ENCODE measurements at regions not wholly inside any gene's neighbourhood (a gene's known extent, or its start where the extent isn't known, plus 50 kb on each side); places are given as distances from the start of the nearest gene placed in this dataset.
A peak's percentile ranks its signal among the peaks of the same experiment; 100 is the strongest.
"Not testable (repeated sequence)": the region's sequence is repeated elsewhere in the genome, so short reads cannot be mapped to it uniquely, and the experiment has no call there.

DNA sequence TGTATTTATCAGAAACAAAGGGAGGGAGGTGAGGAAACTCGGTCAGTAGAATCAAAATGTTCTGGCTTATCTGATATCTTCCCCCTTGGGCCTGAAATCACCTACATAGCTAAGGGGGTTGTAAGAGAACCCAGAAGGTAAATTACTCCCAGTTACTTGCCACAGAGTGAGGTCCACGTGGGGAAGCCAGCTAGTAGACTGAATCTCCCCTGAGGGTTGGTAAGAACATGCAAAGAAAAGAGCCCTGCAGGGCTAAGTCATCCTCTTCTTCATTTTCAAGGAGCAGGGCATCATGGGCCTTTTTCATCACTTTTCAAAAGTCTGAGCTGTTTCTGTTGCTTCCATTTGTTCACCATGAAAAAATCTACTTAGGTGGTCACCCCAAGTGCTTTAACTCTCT lies 115.4 kb downstream of the QRSL1 start:
- Histone ChIP-seq H3K36me3 (ENCODE audit: low read depth) (no peaks in the 10 kb centered on the region), H3K9me2 (ENCODE audit: insufficient read depth) (no peaks in the 10 kb centered on the region), H3K4me3 (no peak overlapping the region), H3F3A (ENCODE audit: insufficient read depth, low read depth) (peaks cover 46% of the 10 kb centered on the region), H3K4me1 (replicated peaks; ENCODE audit: insufficient read depth) (peaks cover 53% of the 10 kb centered on the region), H3K9me3 (ENCODE audit: insufficient read depth, low read depth) (no peaks in the 10 kb centered on the region), H3K27me3 (ENCODE audit: insufficient read depth, low read depth) (no peaks in the 10 kb centered on the region), H3K79me2 (ENCODE audit: low read depth) (no peaks in the 10 kb centered on the region), H2AFZ (no peak overlapping the region), H3K4me2 (no peak overlapping the region), H3K27ac (peak overlapping the region; percentile 98; the same call in 1 of the 2 replicates), H4K20me1 (ENCODE audit: insufficient read depth) (no peaks in the 10 kb centered on the region)
- BruUV-seq (replicated peaks): no TSS peak
- no peak for DNase-seq
- intact Hi-C loops (cut with micrococcal nuclease; ENCODE audit: unreplicated experiment): no loop called here
- ChIA-PET CTCF (no interaction called here), POLR2A (ENCODE audit: unreplicated experiment) (no interaction called here)
- TF ChIP-seq EZH2 (IDR thresholded peaks at IDR 0.05; ENCODE audit: low read depth) (no peak), CTCF (conservative IDR thresholded peaks at IDR 0.05) (no peak)

DNA sequence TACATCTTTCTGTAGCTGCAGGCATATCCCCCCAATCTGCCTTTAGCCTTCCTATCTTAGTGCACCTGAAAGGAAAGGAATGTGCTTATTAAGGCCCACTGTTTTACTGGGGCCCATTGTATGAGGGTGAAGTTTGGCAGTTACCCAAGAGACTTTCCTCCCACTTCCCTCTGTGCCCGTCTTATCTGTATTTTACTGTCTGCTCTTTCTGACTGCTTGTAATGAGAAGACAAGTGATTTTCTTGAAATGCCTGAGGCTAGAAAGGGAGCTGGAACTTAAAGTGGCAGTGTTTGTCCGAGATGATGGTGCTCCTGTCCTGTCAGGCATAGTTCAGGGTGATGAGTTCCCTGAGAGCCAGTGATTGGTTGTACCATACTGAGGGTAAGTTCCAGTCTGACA lies 114.7 kb downstream of the QRSL1 start:
- CTCF ChIA-PET: interaction anchor here (0.8 kb wide), 1 partner anchor 58 kb away, joined by 3 read pairs; no protein-coding TSS in a partner anchor
- not testable (repeated sequence) for BruUV-seq (replicated peaks)

GRCh38 chr6:106743612-106744011 lies 114.2 kb downstream of the QRSL1 start:
- no peak overlapping the region for H3K4me3 ChIP-seq
- no peaks in the 10 kb centered on the region for H3K27me3 ChIP-seq (ENCODE audit: insufficient read depth, low read depth)
- no peak for DNase-seq
- no peaks in the 10 kb centered on the region for H3K79me2 ChIP-seq (ENCODE audit: low read depth)
- H3K4me1 ChIP-seq (replicated peaks; ENCODE audit: insufficient read depth): peaks cover 48% of the 10 kb centered on the region
- H3F3A ChIP-seq (ENCODE audit: insufficient read depth, low read depth): peaks cover 42% of the 10 kb centered on the region
- CTCF ChIA-PET: interaction anchor here (0.5 to 0.8 kb wide), 2 partner anchors 10 to 58 kb away, joined by 3 read pairs; no protein-coding TSS in a partner anchor
- no peaks in the 10 kb centered on the region for H3K9me3 ChIP-seq (ENCODE audit: insufficient read depth, low read depth)
- POLR2A ChIA-PET (ENCODE audit: unreplicated experiment): no interaction called here
- BruUV-seq (replicated peaks): no TSS peak
- H2AFZ ChIP-seq: no peak overlapping the region
- intact Hi-C loops (cut with micrococcal nuclease; ENCODE audit: unreplicated experiment): no loop called here
- no peak overlapping the region for H3K27ac ChIP-seq
- no peak for TF ChIP-seq CTCF (conservative IDR thresholded peaks at IDR 0.05)
- no peak for TF ChIP-seq EZH2 (IDR thresholded peaks at IDR 0.05; ENCODE audit: low read depth)
- no peaks in the 10 kb centered on the region for H3K36me3 ChIP-seq (ENCODE audit: low read depth)
- H4K20me1 ChIP-seq (ENCODE audit: insufficient read depth): no peaks in the 10 kb centered on the region
- H3K9me2 ChIP-seq (ENCODE audit: insufficient read depth): no peaks in the 10 kb centered on the region
- H3K4me2 ChIP-seq: no peak overlapping the region

More for the DNA sequence above, 114.7 kb downstream of the QRSL1 start:
- intact Hi-C loops (cut with micrococcal nuclease; ENCODE audit: unreplicated experiment); H3K79me2 ChIP-seq (ENCODE audit: low read depth); H3K27me3 ChIP-seq (ENCODE audit: insufficient read depth, low read depth); DNase-seq; H3K36me3 ChIP-seq (ENCODE audit: low read depth); H4K20me1 ChIP-seq (ENCODE audit: insufficient read depth); H3K4me3 ChIP-seq; H3K4me2 ChIP-seq; H3K9me3 ChIP-seq (ENCODE audit: insufficient read depth, low read depth); H2AFZ ChIP-seq; H3K9me2 ChIP-seq (ENCODE audit: insufficient read depth); H3K27ac ChIP-seq; POLR2A ChIA-PET (ENCODE audit: unreplicated experiment): not testable (repeated sequence)
- peaks cover 52% of the 10 kb centered on the region for H3K4me1 ChIP-seq (replicated peaks; ENCODE audit: insufficient read depth)
- peaks cover 45% of the 10 kb centered on the region for H3F3A ChIP-seq (ENCODE audit: insufficient read depth, low read depth)

DNA sequence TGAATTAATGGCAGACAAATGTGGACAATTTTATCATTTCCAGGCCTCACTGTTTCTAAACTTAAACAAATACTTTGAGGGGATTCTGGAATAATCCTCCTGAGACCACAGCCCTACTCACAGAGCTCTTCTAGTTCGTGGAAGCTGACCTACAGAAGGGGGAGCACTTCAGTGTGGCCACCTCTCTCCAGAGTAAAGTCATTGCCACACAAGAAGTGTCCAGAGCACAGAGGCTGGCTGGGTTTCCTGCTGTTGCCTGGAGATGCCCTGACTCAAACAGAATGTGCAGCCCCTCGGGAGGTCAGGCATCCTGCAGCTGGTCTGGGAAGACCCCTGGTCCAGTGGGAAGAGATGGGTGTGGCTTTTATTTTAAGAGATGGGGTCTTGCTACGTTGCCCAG lies 110.9 kb downstream of the QRSL1 start:
- Histone ChIP-seq H3K27ac (no peak overlapping the region), H3K27me3 (ENCODE audit: insufficient read depth, low read depth) (no peaks in the 10 kb centered on the region), H3K4me2 (no peak overlapping the region), H3K4me3 (no peak overlapping the region), H3F3A (ENCODE audit: insufficient read depth, low read depth) (peaks cover 22% of the 10 kb centered on the region), H2AFZ (no peak overlapping the region), H3K4me1 (replicated peaks; ENCODE audit: insufficient read depth) (peaks cover 29% of the 10 kb centered on the region), H4K20me1 (ENCODE audit: insufficient read depth) (no peaks in the 10 kb centered on the region), H3K9me3 (ENCODE audit: insufficient read depth, low read depth) (peaks cover 7% of the 10 kb centered on the region; the same call in 1 of the 2 replicates), H3K79me2 (ENCODE audit: low read depth) (no peaks in the 10 kb centered on the region), H3K9me2 (ENCODE audit: insufficient read depth) (no peaks in the 10 kb centered on the region), H3K36me3 (ENCODE audit: low read depth) (no peaks in the 10 kb centered on the region)
- ChIA-PET CTCF (no interaction called here), POLR2A (ENCODE audit: unreplicated experiment) (no interaction called here)
- no TSS peak for BruUV-seq (replicated peaks)
- intact Hi-C loops (cut with micrococcal nuclease; ENCODE audit: unreplicated experiment): no loop called here
- TF ChIP-seq CTCF (conservative IDR thresholded peaks at IDR 0.05) (no peak), EZH2 (IDR thresholded peaks at IDR 0.05; ENCODE audit: low read depth) (no peak)
- DNase-seq: no peak

Data from PC-9 (cell line).